DND-41 (cell line): ENCODE measurements at regions not wholly inside any gene's neighbourhood (a gene's known extent, or its start where the extent isn't known, plus 50 kb on each side); places are given as distances from the start of the nearest gene placed in this dataset.

Experiments
- EZH2 ChIP-seq: IDR thresholded peaks from 3 replicates; pipeline ENCODE4 v1.6.1; 2012; ENCODE audit warnings: borderline replicate concordance, low read depth, mild to moderate bottlenecking, moderate library complexity, low read length, inconsistent platforms; ENCODE audit not compliant: severe bottlenecking
- TF ChIP-seq, protein P1 (sequence below): IDR thresholded peaks from 2 replicates; pipeline ENCODE4 v1.5.1; 2012; ENCODE audit warnings: borderline replicate concordance, low read length, moderate library complexity, mild to moderate bottlenecking; ENCODE audit not compliant: poor library complexity, severe bottlenecking; ENCODE audit errors: extremely low read depth

DNA sequence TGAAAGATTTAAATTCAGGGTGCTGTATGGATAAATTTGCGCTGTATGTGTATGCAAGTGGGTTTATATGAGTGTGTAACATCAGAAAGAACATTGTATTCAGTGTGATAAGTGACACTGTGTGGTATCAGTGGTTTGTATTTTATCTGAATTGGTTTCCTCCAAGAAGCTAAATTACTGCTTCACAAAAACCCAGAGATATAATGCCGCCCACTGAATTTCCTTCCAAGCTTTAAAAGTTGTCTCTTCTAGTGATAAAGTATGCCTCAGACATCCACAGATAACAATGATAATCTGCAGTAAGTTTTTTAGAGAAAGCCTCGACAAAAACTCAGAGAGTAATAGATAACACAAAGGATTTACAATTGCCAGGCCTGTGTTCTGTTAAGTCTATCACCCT, 710.6 kb upstream of the HS3ST1 start:
- TF ChIP-seq, protein P1, sequence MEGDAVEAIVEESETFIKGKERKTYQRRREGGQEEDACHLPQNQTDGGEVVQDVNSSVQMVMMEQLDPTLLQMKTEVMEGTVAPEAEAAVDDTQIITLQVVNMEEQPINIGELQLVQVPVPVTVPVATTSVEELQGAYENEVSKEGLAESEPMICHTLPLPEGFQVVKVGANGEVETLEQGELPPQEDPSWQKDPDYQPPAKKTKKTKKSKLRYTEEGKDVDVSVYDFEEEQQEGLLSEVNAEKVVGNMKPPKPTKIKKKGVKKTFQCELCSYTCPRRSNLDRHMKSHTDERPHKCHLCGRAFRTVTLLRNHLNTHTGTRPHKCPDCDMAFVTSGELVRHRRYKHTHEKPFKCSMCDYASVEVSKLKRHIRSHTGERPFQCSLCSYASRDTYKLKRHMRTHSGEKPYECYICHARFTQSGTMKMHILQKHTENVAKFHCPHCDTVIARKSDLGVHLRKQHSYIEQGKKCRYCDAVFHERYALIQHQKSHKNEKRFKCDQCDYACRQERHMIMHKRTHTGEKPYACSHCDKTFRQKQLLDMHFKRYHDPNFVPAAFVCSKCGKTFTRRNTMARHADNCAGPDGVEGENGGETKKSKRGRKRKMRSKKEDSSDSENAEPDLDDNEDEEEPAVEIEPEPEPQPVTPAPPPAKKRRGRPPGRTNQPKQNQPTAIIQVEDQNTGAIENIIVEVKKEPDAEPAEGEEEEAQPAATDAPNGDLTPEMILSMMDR, result no peak
- no peak for TF ChIP-seq EZH2
